ENCODE measurements at regions not wholly inside any gene's neighbourhood (a gene's known extent, or its start where the extent isn't known, plus 50 kb on each side); places are given as distances from the start of the nearest gene placed in this dataset.

- ChIA-PET POLR2A (no interaction called here), RAD21 (ENCODE audit: low non-redundant PET in 1 of 2, low total read pairs in 2 of 2, uncharacterized antibody in 2 of 2, unreplicated experiment in 2 of 2) (no interaction called here), CTCF (no interaction called here)
- H3K27ac ChIP-seq (ENCODE audit: low read depth, low read length), result no peak overlapping the region
- intact Hi-C loops (cut with micrococcal nuclease), result no loop called here
- BruUV-seq (replicated peaks), result no TSS peak
- no peak overlapping the region for H3K9ac ChIP-seq (ENCODE audit: low read length)
- no peaks in the 10 kb centered on the region for H3K9me3 ChIP-seq (ENCODE audit: control insufficient read depth in 1 of 2, insufficient read depth in 1 of 2, low read depth in 1 of 2, low read length in 2 of 2)
- no peaks in the 10 kb centered on the region for H4K20me1 ChIP-seq (ENCODE audit: insufficient read depth)
- H3K27me3 ChIP-seq (ENCODE audit: insufficient read depth, low read length), result no peaks in the 10 kb centered on the region
- TF ChIP-seq ZBTB33 (IDR thresholded peaks at IDR 0.05; ENCODE audit: extremely low read depth, insufficient replicate concordance, low read length) (no peak), ATF3 (IDR thresholded peaks at IDR 0.05) (no peak), ELF1 (IDR thresholded peaks at IDR 0.05; ENCODE audit: borderline replicate concordance, low read depth) (no peak), SP1 (IDR thresholded peaks at IDR 0.05; ENCODE audit: low read depth) (no peak), SIN3A (IDR thresholded peaks at IDR 0.05; ENCODE audit: low read depth) (no peak), CTCF (IDR thresholded peaks at IDR 0.05 in 2 of 3, conservative IDR thresholded peaks at IDR 0.05 in 1 of 3; ENCODE audit: borderline replicate concordance in 1 of 3, insufficient read depth in 1 of 3, low read depth in 2 of 3, low read length in 2 of 3) (no peak), ZFX (IDR thresholded peaks at IDR 0.05) (no peak), POLR2A (IDR thresholded peaks at IDR 0.05; ENCODE audit: borderline replicate concordance, extremely low read depth, insufficient read depth, insufficient read length) (no peak), TCF7L2 (IDR thresholded peaks at IDR 0.05; ENCODE audit: borderline replicate concordance, extremely low read depth, insufficient read depth, insufficient read length) (no peak)
- TF ChIP-seq, protein P1, sequence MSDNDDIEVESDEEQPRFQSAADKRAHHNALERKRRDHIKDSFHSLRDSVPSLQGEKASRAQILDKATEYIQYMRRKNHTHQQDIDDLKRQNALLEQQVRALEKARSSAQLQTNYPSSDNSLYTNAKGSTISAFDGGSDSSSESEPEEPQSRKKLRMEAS (IDR thresholded peaks at IDR 0.05), result no peak
- no peak for ATAC-seq
- H2AFZ ChIP-seq (ENCODE audit: low read depth, low read length, poor library complexity, severe bottlenecking), result no peak overlapping the region
- no peaks in the 10 kb centered on the region for H3K9me2 ChIP-seq (ENCODE audit: insufficient read depth)
- no peaks in the 10 kb centered on the region for H3K4me1 ChIP-seq (ENCODE audit: control insufficient read depth in 1 of 2, insufficient read depth in 2 of 2, low read length in 2 of 2)
- H3K4me3 ChIP-seq (replicated peaks in 1 of 2; ENCODE audit: low read depth in 1 of 2, low read length in 2 of 2), result no peak overlapping the region
- H3K4me2 ChIP-seq (ENCODE audit: low read length), result no peak overlapping the region
- no peak for DNase-seq (ENCODE audit: low read depth, low spot score)
- H3K36me3 ChIP-seq (ENCODE audit: control insufficient read depth in 1 of 2, insufficient read depth in 2 of 2, low read length in 2 of 2), result no peaks in the 10 kb centered on the region
- no peaks in the 10 kb centered on the region for H3K79me2 ChIP-seq (ENCODE audit: insufficient read depth, low read length)
Measured at GRCh38 chr4:11155208-11155867, 273.4 kb downstream of the HS3ST1 start.
